HepG2 (cell line): ENCODE measurements at regions not wholly inside any gene's neighbourhood (a gene's known extent, or its start where the extent isn't known, plus 50 kb on each side); places are given as distances from the start of the nearest gene placed in this dataset.

Experiments
- ATAC-seq: fragments of 200-7000 bp; cut with Tn5 transposase; 3 replicates; pipeline ENCODE4 v1.9.1; 2020; ENCODE audit warnings: mild to moderate bottlenecking, moderate library complexity
- BruUV-seq: library from RNA; stranded (reverse); fragments of 400-500 nt; replicated peaks from 2 replicates; lab custom pipeline; 2021; lab: Mats Ljungman, UMichigan
- CTCF ChIA-PET: fragments of 300-600 bp; formaldehyde crosslinking; extraction: SDS; loops from one replicate; lab custom pipeline; 2021; ENCODE audit warnings: low total read pairs, inconsistent platforms, low intra/inter-chr PET ratio; lab: Yijun Ruan, JAX
- POLR2A ChIA-PET: fragments of 350-600 bp; sonication (Branson Sonifier 250); formaldehyde crosslinking; loops from one replicate; lab custom pipeline; 2020; ENCODE audit warnings: antibody characterized with exemption, inconsistent platforms; lab: Yijun Ruan, JAX
- DNase-seq: peaks from one replicate; pipeline ENCODE4 v3.0.0-alpha.2; 2015; ENCODE audit warnings: low spot score
- FAIRE-seq: peaks from 3 replicates; lab custom pipeline; 2011; peaks lifted over from hg19 to GRCh38; lab: Jason Lieb, UNC
- H2AFZ ChIP-seq: one replicate; pipeline ENCODE4 v1.6.1; 2011; ENCODE audit warnings: low read length, inconsistent platforms
- H3K27ac ChIP-seq: fragments of 300-600 bp; 3 replicates; pipeline ENCODE4 v1.8.0; 2011; ENCODE audit warnings: mixed run types, mild to moderate bottlenecking, mixed read lengths, low read length, inconsistent platforms; ENCODE audit not compliant: insufficient read depth; ENCODE audit errors: extremely low read length
- H3K27me3 ChIP-seq, 2 experiments: fragments of 200-600 bp in 1 of 2; 2 replicates in 1 of 2; 3 replicates in 1 of 2; pipeline versions ENCODE4 v1.6.0 to v1.8.0; 2011; ENCODE audit warnings: low read length in 2 of 2, mild to moderate bottlenecking in 2 of 2, moderate library complexity in 2 of 2, inconsistent platforms in 1 of 2; ENCODE audit not compliant: insufficient read depth in 2 of 2, control insufficient read depth in 1 of 2
- H3K36me3 ChIP-seq, 2 experiments: fragments of 200-600 bp in 1 of 2; replicated peaks in 1 of 2; 2 replicates in 1 of 2; 3 replicates in 1 of 2; pipeline versions ENCODE4 v1.5.1 to v1.8.0; 2011; ENCODE audit warnings: low read length in 2 of 2, inconsistent platforms in 1 of 2; ENCODE audit not compliant: insufficient read depth in 2 of 2, control insufficient read depth in 1 of 2
- H3K4me1 ChIP-seq: 2 replicates; pipeline ENCODE4 v1.5.1; 2012; ENCODE audit warnings: low read length, inconsistent platforms; ENCODE audit not compliant: insufficient read depth
- H3K4me2 ChIP-seq: 2 replicates; pipeline ENCODE4 v1.6.0; 2011; ENCODE audit warnings: low read depth, low read length, inconsistent platforms
- H3K4me3 ChIP-seq, 3 experiments: fragments of 200-600 bp in 1 of 3; sonication (generic), shearing (Covaris generic) in 1 of 3; replicated peaks in 1 of 3; 2 replicates each; pipeline ENCODE4 v1.5.1; 2011 to 2016; ENCODE audit warnings: low read length in 3 of 3, inconsistent platforms in 2 of 3, low read depth in 2 of 3, mild to moderate bottlenecking in 2 of 3, control low read depth in 1 of 3, mixed read lengths in 1 of 3; ENCODE audit not compliant: insufficient read depth in 1 of 3
- H3K79me2 ChIP-seq: one replicate; pipeline ENCODE4 v1.6.1; 2011; ENCODE audit warnings: low read length, inconsistent platforms; ENCODE audit not compliant: insufficient read depth
- H3K9ac ChIP-seq: 2 replicates; pipeline ENCODE4 v1.6.0; 2011; ENCODE audit warnings: mild to moderate bottlenecking, low read depth, low read length, inconsistent platforms; ENCODE audit not compliant: insufficient read depth
- H3K9me3 ChIP-seq: 2 replicates; pipeline ENCODE4 v1.5.1; 2012; ENCODE audit warnings: mild to moderate bottlenecking, low read length
- H4K20me1 ChIP-seq: 2 replicates; pipeline ENCODE4 v1.6.0; 2011; ENCODE audit warnings: inconsistent platforms, mild to moderate bottlenecking, low read length, moderate library complexity; ENCODE audit not compliant: insufficient read depth
- FOXA1 ChIP-seq, 2 experiments: fragments of 450-650 bp in 1 of 2; sonication (generic) in 1 of 2; formaldehyde crosslinking in 1 of 2; IDR thresholded peaks; 2 replicates each; pipeline versions ENCODE4 v1.4.0 to v1.6.1; 2016 to 2020; ENCODE audit warnings: missing genetic modification reagents in 1 of 2
- KDM6A ChIP-seq: IDR thresholded peaks from 2 replicates; pipeline ENCODE4 v1.6.1; 2016; ENCODE audit warnings: low read depth
- MZF1 ChIP-seq: sonication (generic); formaldehyde crosslinking; IDR thresholded peaks from 2 replicates; pipeline ENCODE4 v1.8.1; 2023; ENCODE audit warnings: mild to moderate bottlenecking, missing genetic modification reagents, borderline replicate concordance
- RBFOX2 ChIP-seq: fragments of 200-400 bp; formaldehyde crosslinking; IDR thresholded peaks from 2 replicates; pipeline ENCODE4 v1.6.1; 2017; ENCODE audit warnings: low read depth, mild to moderate bottlenecking, low read length
- SOX13 ChIP-seq, 3 experiments: fragments of 450-650 bp in 1 of 3; sonication (generic) in 1 of 3; formaldehyde crosslinking in 1 of 3; IDR thresholded peaks in 2 of 3; conservative IDR thresholded peaks in 1 of 3; 2 replicates each; pipeline versions ENCODE4 v1.5.0 to v1.6.1; 2016 to 2020; ENCODE audit warnings: antibody characterized with exemption in 1 of 3, mild to moderate bottlenecking in 1 of 3, missing compliant biosample characterization in 1 of 3, missing genetic modification reagents in 1 of 3, moderate library complexity in 1 of 3
- ZFP41 ChIP-seq: sonication (generic); formaldehyde crosslinking; IDR thresholded peaks from 2 replicates; pipeline ENCODE4 v1.4.0; 2020; ENCODE audit warnings: mild to moderate bottlenecking, missing genetic modification reagents, borderline replicate concordance
- ZFP62 ChIP-seq: sonication (generic); formaldehyde crosslinking; IDR thresholded peaks from 2 replicates; pipeline ENCODE4 v1.4.0; 2020; ENCODE audit warnings: missing genetic modification reagents
- ZNF350 ChIP-seq: sonication (generic); formaldehyde crosslinking; IDR thresholded peaks from 2 replicates; pipeline ENCODE4 v1.4.0; 2020; ENCODE audit warnings: mild to moderate bottlenecking, low read depth, missing genetic modification reagents, borderline replicate concordance
- ZNF550 ChIP-seq: sonication (generic); formaldehyde crosslinking; IDR thresholded peaks from 2 replicates; pipeline ENCODE4 v1.4.0; 2020; ENCODE audit warnings: mild to moderate bottlenecking, missing genetic modification reagents, borderline replicate concordance
- ZNF572 ChIP-seq: sonication (generic); formaldehyde crosslinking; IDR thresholded peaks from 2 replicates; pipeline ENCODE4 v1.5.1; 2020; ENCODE audit warnings: mild to moderate bottlenecking, missing genetic modification reagents
- in situ Hi-C: cut with HindIII; loops from 2 replicates; pipeline ENCODE4 v1.10.0; 2017; ENCODE audit warnings: low pct_unique_long_range_greater_than_20kb; ENCODE audit not compliant: extremely low pct_ligation_motif_present
- intact Hi-C: fragments of 100-400 bp; cut with micrococcal nuclease; formaldehyde crosslinking; loops from one replicate; pipeline ENCODE4 v1.10.0; 2022; ENCODE audit not compliant: unreplicated experiment
- TF ChIP-seq, protein P1 (sequence below): sonication (generic); formaldehyde crosslinking; IDR thresholded peaks from 2 replicates; pipeline ENCODE4 v1.4.0; 2020; ENCODE audit warnings: missing genetic modification reagents
- TF ChIP-seq, protein P2 (sequence below): sonication (generic); formaldehyde crosslinking; conservative IDR thresholded peaks from 2 replicates; pipeline ENCODE4 v1.8.0; 2022; ENCODE audit warnings: missing genetic modification reagents
- TF ChIP-seq, protein P3 (sequence below): sonication (generic); formaldehyde crosslinking; IDR thresholded peaks from 2 replicates; pipeline ENCODE4 v1.4.0; 2020; ENCODE audit warnings: missing genetic modification reagents
- TF ChIP-seq, protein P4 (sequence below): sonication (generic); formaldehyde crosslinking; IDR thresholded peaks from 2 replicates; pipeline ENCODE4 v1.4.0; 2020; ENCODE audit warnings: low read depth, missing genetic modification reagents

DNA sequence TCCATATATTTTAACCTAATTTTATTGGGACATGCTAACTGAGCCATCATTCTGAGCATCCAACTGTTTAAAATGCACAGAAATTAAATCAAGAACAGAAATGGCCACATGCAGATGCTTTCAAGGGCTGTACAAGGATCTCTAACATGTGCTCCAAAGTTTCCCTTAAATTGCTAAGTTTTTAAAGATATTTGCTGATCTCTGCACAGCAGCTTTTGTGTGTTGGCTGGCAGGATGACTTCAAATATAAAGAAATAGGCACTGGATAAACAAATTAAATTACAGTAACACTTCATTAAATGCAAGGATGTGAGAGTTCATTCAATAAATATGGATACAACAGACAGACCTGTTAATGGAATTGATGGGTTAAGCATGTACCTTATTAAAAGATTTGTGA, 148.0 kb upstream of the MEOX2 start:
- Histone ChIP-seq H2AFZ (no peak overlapping the region), H3K27ac (no peak overlapping the region), H3K4me2 (no peak overlapping the region), H3K4me1 (no peaks in the 10 kb centered on the region), H3K36me3 (no peaks in the 10 kb centered on the region), H3K9me3 (peaks cover 12% of the 10 kb centered on the region), H3K9ac (no peak overlapping the region), H4K20me1 (no peaks in the 10 kb centered on the region), H3K79me2 (no peaks in the 10 kb centered on the region), H3K4me3 (no peak overlapping the region), H3K27me3 (no peaks in the 10 kb centered on the region)
- ChIA-PET POLR2A (no interaction called here), CTCF (no interaction called here)
- ATAC-seq (no peak), DNase-seq (no peak), FAIRE-seq (no peak)
- in situ Hi-C loops, result no loop called here
- intact Hi-C loops, result no loop called here
- BruUV-seq, result no TSS peak
- TF ChIP-seq RBFOX2 (no peak), ZNF350 (no peak), MZF1 (CRISPR knock-in tag) (no peak), SOX13 (IDR thresholded peaks at IDR 0.05) (no peak), SOX13 (CRISPR knock-in tag; conservative IDR thresholded peaks at IDR 0.05 in 1 of 2, IDR thresholded peaks at IDR 0.05 in 1 of 2) (no peak), FOXA1 (IDR thresholded peaks at IDR 0.05) (no peak), FOXA1 (CRISPR knock-in tag; IDR thresholded peaks at IDR 0.05) (no peak), ZNF572 (CRISPR knock-in tag) (no peak), ZFP41 (no peak), ZFP62 (no peak), KDM6A (CRISPR knock-in tag) (no peak), ZNF550 (CRISPR knock-in tag) (no peak)
- TF ChIP-seq, protein P1, sequence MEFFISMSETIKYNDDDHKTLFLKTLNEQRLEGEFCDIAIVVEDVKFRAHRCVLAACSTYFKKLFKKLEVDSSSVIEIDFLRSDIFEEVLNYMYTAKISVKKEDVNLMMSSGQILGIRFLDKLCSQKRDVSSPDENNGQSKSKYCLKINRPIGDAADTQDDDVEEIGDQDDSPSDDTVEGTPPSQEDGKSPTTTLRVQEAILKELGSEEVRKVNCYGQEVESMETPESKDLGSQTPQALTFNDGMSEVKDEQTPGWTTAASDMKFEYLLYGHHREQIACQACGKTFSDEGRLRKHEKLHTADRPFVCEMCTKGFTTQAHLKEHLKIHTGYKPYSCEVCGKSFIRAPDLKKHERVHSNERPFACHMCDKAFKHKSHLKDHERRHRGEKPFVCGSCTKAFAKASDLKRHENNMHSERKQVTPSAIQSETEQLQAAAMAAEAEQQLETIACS, result no peak
- TF ChIP-seq, protein P2, sequence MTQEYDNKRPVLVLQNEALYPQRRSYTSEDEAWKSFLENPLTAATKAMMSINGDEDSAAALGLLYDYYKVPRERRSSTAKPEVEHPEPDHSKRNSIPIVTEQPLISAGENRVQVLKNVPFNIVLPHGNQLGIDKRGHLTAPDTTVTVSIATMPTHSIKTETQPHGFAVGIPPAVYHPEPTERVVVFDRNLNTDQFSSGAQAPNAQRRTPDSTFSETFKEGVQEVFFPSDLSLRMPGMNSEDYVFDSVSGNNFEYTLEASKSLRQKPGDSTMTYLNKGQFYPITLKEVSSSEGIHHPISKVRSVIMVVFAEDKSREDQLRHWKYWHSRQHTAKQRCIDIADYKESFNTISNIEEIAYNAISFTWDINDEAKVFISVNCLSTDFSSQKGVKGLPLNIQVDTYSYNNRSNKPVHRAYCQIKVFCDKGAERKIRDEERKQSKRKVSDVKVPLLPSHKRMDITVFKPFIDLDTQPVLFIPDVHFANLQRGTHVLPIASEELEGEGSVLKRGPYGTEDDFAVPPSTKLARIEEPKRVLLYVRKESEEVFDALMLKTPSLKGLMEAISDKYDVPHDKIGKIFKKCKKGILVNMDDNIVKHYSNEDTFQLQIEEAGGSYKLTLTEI (CRISPR knock-in tag), result no peak
- TF ChIP-seq, protein P3, sequence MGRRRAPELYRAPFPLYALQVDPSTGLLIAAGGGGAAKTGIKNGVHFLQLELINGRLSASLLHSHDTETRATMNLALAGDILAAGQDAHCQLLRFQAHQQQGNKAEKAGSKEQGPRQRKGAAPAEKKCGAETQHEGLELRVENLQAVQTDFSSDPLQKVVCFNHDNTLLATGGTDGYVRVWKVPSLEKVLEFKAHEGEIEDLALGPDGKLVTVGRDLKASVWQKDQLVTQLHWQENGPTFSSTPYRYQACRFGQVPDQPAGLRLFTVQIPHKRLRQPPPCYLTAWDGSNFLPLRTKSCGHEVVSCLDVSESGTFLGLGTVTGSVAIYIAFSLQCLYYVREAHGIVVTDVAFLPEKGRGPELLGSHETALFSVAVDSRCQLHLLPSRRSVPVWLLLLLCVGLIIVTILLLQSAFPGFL (CRISPR knock-in tag), result no peak
- TF ChIP-seq, protein P4, sequence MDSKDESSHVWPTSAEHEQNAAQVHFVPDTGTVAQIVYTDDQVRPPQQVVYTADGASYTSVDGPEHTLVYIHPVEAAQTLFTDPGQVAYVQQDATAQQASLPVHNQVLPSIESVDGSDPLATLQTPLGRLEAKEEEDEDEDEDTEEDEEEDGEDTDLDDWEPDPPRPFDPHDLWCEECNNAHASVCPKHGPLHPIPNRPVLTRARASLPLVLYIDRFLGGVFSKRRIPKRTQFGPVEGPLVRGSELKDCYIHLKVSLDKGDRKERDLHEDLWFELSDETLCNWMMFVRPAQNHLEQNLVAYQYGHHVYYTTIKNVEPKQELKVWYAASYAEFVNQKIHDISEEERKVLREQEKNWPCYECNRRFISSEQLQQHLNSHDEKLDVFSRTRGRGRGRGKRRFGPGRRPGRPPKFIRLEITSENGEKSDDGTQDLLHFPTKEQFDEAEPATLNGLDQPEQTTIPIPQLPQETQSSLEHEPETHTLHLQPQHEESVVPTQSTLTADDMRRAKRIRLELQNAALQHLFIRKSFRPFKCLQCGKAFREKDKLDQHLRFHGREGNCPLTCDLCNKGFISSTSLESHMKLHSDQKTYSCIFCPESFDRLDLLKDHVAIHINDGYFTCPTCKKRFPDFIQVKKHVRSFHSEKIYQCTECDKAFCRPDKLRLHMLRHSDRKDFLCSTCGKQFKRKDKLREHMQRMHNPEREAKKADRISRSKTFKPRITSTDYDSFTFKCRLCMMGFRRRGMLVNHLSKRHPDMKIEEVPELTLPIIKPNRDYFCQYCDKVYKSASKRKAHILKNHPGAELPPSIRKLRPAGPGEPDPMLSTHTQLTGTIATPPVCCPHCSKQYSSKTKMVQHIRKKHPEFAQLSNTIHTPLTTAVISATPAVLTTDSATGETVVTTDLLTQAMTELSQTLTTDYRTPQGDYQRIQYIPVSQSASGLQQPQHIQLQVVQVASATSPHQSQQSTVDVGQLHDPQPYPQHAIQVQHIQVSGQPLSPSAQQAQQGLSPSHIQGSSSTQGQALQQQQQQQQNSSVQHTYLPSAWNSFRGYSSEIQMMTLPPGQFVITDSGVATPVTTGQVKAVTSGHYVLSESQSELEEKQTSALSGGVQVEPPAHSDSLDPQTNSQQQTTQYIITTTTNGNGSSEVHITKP (CRISPR knock-in tag), result no peak
